Neural crest cell (in vitro differentiated cells): ENCODE measurements at regions not wholly inside any gene's neighbourhood (a gene's known extent, or its start where the extent isn't known, plus 50 kb on each side); places are given as distances from the start of the nearest gene placed in this dataset.

Source experiments
- DNase-seq: peaks from one replicate; pipeline ENCODE4 v3.0.0; 2021; ENCODE audit warnings: low read depth, mixed read lengths, low spot score
- H3K27ac Mint-ChIP-seq: one replicate; pipeline ENCODE4 v1.8.0; 2021; ENCODE audit warnings: mild to moderate bottlenecking, mixed read lengths; ENCODE audit not compliant: unreplicated experiment
- H3K27me3 Mint-ChIP-seq: 2 replicates; pipeline ENCODE4 v1.8.0; 2021; ENCODE audit warnings: low read depth, mild to moderate bottlenecking, mixed read lengths
- H3K36me3 Mint-ChIP-seq: 2 replicates; pipeline ENCODE4 v1.8.0; 2021; ENCODE audit warnings: low read depth, mild to moderate bottlenecking, mixed read lengths
- H3K4me1 Mint-ChIP-seq: 2 replicates; pipeline ENCODE4 v1.8.0; 2021; ENCODE audit warnings: mixed read lengths
- H3K4me3 Mint-ChIP-seq: one replicate; pipeline ENCODE4 v1.8.0; 2021; ENCODE audit warnings: mild to moderate bottlenecking, mixed read lengths
- H3K9me3 Mint-ChIP-seq: 2 replicates; pipeline ENCODE4 v1.8.0; 2021; ENCODE audit warnings: mixed read lengths
- TF ChIP-seq, protein P1 (sequence below): fragments of 200-600 bp; sonication (generic); conservative IDR thresholded peaks from 2 replicates; pipeline ENCODE4 v1.5.0; 2021; ENCODE audit warnings: antibody characterized with exemption, mild to moderate bottlenecking

DNA sequence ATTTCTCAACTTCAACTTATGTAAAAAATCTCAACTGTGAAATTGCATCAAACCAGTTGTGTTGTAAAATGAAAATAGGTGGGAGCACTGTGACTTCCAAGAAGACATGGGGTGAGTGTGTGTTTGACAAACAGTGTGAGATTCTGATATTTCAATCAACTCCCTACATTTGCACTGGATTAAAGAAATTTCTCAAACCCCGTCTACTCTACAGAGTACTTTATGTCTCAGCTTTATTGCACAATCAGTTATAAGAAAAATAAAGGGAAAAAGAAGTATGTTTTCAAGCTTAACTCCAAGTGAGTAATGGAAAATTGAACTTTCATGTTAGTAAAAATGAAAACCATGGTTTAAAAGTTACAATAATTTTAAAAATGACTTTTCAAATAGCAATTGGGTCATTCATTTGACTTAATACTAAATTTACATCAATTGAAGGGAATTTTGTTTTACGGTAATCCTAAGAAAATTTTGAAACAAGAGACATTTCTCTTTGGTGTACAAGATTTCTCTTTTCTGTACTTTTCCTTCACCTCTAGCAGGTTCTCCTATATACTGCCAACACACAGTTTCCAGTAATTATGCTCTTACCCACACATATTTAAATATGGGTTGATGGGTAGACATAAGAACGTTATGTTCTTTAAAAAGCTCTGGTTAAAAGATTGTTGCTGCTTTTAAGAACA, 80.3 kb downstream of the CDO1 start:
- Mint-ChIP-seq H3K4me1 (peaks cover 19% of the 10 kb centered on the region), H3K27me3 (peaks cover 4% of the 10 kb centered on the region)

DNA sequence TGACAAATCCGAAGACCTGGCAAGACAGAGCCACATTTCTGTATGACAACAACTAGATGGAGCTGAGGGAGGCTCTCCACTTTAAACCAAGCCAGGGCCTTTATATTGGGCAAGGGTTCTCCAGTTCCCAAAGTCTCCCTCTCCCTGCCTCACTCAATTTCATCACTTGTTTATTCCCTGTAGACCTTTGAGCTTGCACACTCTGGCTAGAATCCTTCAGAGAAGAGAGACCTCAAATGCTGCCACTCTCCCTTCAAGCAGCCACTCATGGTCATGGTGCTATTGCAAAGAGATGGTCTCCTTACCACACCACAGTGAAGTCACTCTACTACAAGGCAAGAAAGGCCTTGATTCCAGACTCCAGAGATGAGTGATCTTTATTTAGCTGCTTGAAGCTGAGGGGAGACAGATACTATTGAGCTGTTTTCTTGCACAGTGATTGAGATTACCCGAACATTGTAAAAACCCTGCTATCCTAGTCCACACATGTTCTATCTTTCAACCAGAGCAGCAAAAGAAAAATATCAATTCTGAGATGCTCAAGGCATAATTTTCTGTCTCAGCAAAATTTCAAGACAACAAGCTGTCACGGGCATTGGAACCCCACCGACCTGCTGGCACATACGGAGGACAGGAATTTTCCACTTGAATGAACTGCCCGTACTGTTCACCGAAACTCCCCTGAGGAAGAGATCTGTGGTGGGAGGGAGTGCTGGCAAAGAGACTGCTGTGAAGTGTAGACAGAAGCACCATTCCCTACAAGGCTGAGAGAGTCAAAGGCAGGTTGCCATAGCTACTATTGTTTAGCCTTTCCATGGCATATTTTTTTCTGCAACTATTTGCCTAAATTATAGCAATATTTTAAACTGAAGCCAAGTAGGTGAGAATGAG, 81.1 kb downstream of the CDO1 start:
- Mint-ChIP-seq H3K9me3 (no peaks in the 10 kb centered on the region), H3K4me3 (no peak overlapping the region), H3K4me1 (peaks cover 19% of the 10 kb centered on the region), H3K36me3 (no peaks in the 10 kb centered on the region), H3K27ac (no peak overlapping the region), H3K27me3 (peaks cover 4% of the 10 kb centered on the region)
- TF ChIP-seq, protein P1, sequence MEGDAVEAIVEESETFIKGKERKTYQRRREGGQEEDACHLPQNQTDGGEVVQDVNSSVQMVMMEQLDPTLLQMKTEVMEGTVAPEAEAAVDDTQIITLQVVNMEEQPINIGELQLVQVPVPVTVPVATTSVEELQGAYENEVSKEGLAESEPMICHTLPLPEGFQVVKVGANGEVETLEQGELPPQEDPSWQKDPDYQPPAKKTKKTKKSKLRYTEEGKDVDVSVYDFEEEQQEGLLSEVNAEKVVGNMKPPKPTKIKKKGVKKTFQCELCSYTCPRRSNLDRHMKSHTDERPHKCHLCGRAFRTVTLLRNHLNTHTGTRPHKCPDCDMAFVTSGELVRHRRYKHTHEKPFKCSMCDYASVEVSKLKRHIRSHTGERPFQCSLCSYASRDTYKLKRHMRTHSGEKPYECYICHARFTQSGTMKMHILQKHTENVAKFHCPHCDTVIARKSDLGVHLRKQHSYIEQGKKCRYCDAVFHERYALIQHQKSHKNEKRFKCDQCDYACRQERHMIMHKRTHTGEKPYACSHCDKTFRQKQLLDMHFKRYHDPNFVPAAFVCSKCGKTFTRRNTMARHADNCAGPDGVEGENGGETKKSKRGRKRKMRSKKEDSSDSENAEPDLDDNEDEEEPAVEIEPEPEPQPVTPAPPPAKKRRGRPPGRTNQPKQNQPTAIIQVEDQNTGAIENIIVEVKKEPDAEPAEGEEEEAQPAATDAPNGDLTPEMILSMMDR = no peak
- DNase-seq = no peak

More for the DNA sequence above, 80.3 kb downstream of the CDO1 start:
- DNase-seq = no peak
- no peaks in the 10 kb centered on the region for H3K36me3 Mint-ChIP-seq
- H3K27ac Mint-ChIP-seq = no peak overlapping the region
- TF ChIP-seq, protein P1 = no peak
- no peak overlapping the region for H3K4me3 Mint-ChIP-seq
- peaks cover 1% of the 10 kb centered on the region for H3K9me3 Mint-ChIP-seq

DNA sequence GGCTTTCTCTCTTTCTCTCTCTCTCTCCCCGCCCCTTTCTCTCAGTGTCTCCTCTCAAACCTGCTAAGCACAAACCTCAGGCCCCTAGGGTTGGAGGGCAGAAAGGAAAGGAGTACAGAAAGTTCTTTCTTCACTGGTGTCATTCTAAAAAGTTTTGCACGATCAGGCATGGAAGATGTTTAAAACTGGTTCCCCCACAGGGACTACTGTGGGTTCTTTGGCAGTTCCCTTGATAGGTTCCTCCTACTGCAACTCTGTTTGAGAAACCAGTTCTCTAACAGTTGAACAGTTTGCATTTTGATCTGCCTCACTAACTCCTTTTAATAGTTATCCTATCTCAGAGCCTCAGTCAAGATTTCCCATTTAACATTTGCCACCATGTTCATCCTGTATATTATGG, 82.9 kb downstream of the CDO1 start:
- H3K4me1 Mint-ChIP-seq = peaks cover 19% of the 10 kb centered on the region
- H3K36me3 Mint-ChIP-seq = no peaks in the 10 kb centered on the region
- TF ChIP-seq, protein P1 = no peak
- H3K9me3 Mint-ChIP-seq = no peaks in the 10 kb centered on the region
- H3K27me3 Mint-ChIP-seq = peaks cover 4% of the 10 kb centered on the region
- H3K4me3 Mint-ChIP-seq = no peak overlapping the region
- DNase-seq = no peak
- no peak overlapping the region for H3K27ac Mint-ChIP-seq

DNA sequence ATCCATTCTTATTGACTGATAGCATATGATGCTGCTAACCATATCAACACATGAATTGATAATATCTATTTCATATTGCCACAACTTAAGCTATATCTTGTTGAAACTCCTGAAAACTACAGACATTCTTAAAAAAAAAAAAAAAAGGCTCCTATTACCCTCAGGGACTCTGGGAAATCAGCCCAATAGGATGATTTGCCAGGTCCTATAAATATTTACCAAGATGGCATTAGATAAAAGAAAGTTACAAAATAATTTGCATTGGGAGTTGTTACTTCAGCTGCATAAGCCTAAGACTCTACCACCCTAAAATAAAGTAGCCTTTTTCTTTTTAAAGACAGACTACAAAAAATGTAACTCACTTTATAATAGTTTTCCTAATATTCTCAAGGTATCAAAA, 84.4 kb downstream of the CDO1 start:
- TF ChIP-seq, protein P1 = no peak
- DNase-seq = no peak

DNA sequence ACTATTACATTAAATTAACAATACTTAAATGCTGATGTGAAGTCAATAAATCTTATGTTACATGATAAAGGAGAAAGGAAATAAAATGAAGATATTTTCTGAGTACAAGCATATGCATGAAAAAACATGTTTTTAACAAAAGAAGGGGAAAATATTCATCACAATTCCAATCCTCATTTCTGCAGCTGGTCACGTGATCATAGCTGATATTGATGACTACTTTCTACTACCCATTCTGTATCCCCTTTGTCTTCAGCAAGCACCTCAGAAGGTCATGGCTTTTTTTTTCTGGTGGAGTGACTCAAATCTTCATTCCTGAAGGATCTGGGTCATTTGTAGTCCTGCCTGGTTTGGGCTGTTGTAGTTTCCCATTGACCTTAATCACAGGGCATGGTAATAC, 90.9 kb downstream of the CDO1 start:
- H3K9me3 Mint-ChIP-seq = peaks cover 4% of the 10 kb centered on the region

More for the DNA sequence above, 84.4 kb downstream of the CDO1 start:
- Mint-ChIP-seq H3K27ac (no peak overlapping the region), H3K36me3 (no peaks in the 10 kb centered on the region), H3K4me3 (no peak overlapping the region), H3K9me3 (peaks cover 2% of the 10 kb centered on the region), H3K4me1 (peaks cover 14% of the 10 kb centered on the region), H3K27me3 (no peaks in the 10 kb centered on the region)

More for the DNA sequence above, 90.9 kb downstream of the CDO1 start:
- no peaks in the 10 kb centered on the region for H3K36me3 Mint-ChIP-seq
- TF ChIP-seq, protein P1 = no peak
- no peak for DNase-seq
- no peak overlapping the region for H3K27ac Mint-ChIP-seq
- no peak overlapping the region for H3K4me3 Mint-ChIP-seq
- H3K27me3 Mint-ChIP-seq = no peaks in the 10 kb centered on the region
- peaks cover 9% of the 10 kb centered on the region for H3K4me1 Mint-ChIP-seq
